H1 (cell line): ENCODE measurements at regions not wholly inside any gene's neighbourhood (a gene's known extent, or its start where the extent isn't known, plus 50 kb on each side); places are given as distances from the start of the nearest gene placed in this dataset.

ENCODE experiments used
- RAD21 ChIP-seq, 2 experiments: IDR thresholded peaks in 1 of 2; conservative IDR thresholded peaks in 1 of 2; 2 replicates each; pipeline ENCODE4 v1.6.1; 2011; ENCODE audit warnings: low read depth in 2 of 2, low read length in 2 of 2, improper control_type of control experiment in 1 of 2, inconsistent platforms in 1 of 2, mild to moderate bottlenecking in 1 of 2, moderate library complexity in 1 of 2

- no peak for TF ChIP-seq RAD21 (IDR thresholded peaks at IDR 0.05 in 1 of 2, conservative IDR thresholded peaks at IDR 0.05 in 1 of 2; ENCODE audit: low read depth in 2 of 2, low read length in 2 of 2)
- TF ChIP-seq, all 59 proteins: peak for 0
Observed at GRCh38 chr6:43862925-43863324, 92.9 kb downstream of the VEGFA start (continued).
